HG03575 (cell line): ENCODE measurements at regions not wholly inside any gene's neighbourhood (a gene's known extent, or its start where the extent isn't known, plus 50 kb on each side); places are given as distances from the start of the nearest gene placed in this dataset.

Experiments
- ATAC-seq: cut with Tn5 transposase; IDR thresholded peaks from one replicate; pipeline ENCODE4 v1.9.1; 2021; ENCODE audit not compliant: unreplicated experiment, insufficient number of reproducible peaks, low FRiP score; ENCODE audit errors: extremely low read depth

- ATAC-seq = no peak
Observed at GRCh38 chr4:11715753-11716521, 287.2 kb upstream of the HS3ST1 start.

- ATAC-seq = no peak
Observed at GRCh38 chr4:11710453-11711093, 281.9 kb upstream of the HS3ST1 start.

- ATAC-seq = no peak
Observed at GRCh38 chr4:11704186-11704830, 275.6 kb upstream of the HS3ST1 start.

- ATAC-seq = no peak
Observed at GRCh38 chr4:11702886-11703557, 274.3 kb upstream of the HS3ST1 start.

- ATAC-seq = no peak
Observed at GRCh38 chr4:11701966-11702725, 273.5 kb upstream of the HS3ST1 start.

- no peak for ATAC-seq
Observed at GRCh38 chr4:11700751-11701226, 272.1 kb upstream of the HS3ST1 start.

GRCh38 chr4:11698846-11699590 lies 270.3 kb upstream of the HS3ST1 start:
- ATAC-seq = no peak

- ATAC-seq = no peak
Observed at GRCh38 chr4:11698033-11698432, 269.3 kb upstream of the HS3ST1 start.

GRCh38 chr4:11693693-11694092 lies 265.0 kb upstream of the HS3ST1 start:
- no peak for ATAC-seq

GRCh38 chr4:11691236-11691635 lies 262.5 kb upstream of the HS3ST1 start:
- ATAC-seq = no peak

GRCh38 chr4:11687727-11688126 lies 259.0 kb upstream of the HS3ST1 start:
- ATAC-seq = no peak

GRCh38 chr4:11685481-11685880 lies 256.8 kb upstream of the HS3ST1 start:
- ATAC-seq = no peak

GRCh38 chr4:11675051-11675800 lies 246.5 kb upstream of the HS3ST1 start:
- no peak for ATAC-seq

- no peak for ATAC-seq
Observed at GRCh38 chr4:11670304-11670703, 241.6 kb upstream of the HS3ST1 start.

- no peak for ATAC-seq
Observed at GRCh38 chr4:11669156-11669555, 240.5 kb upstream of the HS3ST1 start.

- no peak for ATAC-seq
Observed at GRCh38 chr4:11663114-11663513, 234.4 kb upstream of the HS3ST1 start.

- ATAC-seq = no peak
Observed at GRCh38 chr4:11650801-11651596, 222.3 kb upstream of the HS3ST1 start.
